KBM-7 (cell line): ENCODE measurements at regions not wholly inside any gene's neighbourhood (a gene's known extent, or its start where the extent isn't known, plus 50 kb on each side); places are given as distances from the start of the nearest gene placed in this dataset.
"Not testable (repeated sequence)": the region's sequence is repeated elsewhere in the genome, so short reads cannot be mapped to it uniquely, and the experiment has no call there.

Experiments
- DNase-seq: peaks from one replicate; pipeline ENCODE4 v3.0.0-alpha.2; 2015
- in situ Hi-C: fragments of 300-500 bp; cut with MboI; formaldehyde crosslinking; loops from 2 replicates; pipeline ENCODE4 v1.14.3; 2020; ENCODE audit warnings: low sequenced_read_pairs, low pct_unique_long_range_greater_than_20kb, mixed read lengths

DNA sequence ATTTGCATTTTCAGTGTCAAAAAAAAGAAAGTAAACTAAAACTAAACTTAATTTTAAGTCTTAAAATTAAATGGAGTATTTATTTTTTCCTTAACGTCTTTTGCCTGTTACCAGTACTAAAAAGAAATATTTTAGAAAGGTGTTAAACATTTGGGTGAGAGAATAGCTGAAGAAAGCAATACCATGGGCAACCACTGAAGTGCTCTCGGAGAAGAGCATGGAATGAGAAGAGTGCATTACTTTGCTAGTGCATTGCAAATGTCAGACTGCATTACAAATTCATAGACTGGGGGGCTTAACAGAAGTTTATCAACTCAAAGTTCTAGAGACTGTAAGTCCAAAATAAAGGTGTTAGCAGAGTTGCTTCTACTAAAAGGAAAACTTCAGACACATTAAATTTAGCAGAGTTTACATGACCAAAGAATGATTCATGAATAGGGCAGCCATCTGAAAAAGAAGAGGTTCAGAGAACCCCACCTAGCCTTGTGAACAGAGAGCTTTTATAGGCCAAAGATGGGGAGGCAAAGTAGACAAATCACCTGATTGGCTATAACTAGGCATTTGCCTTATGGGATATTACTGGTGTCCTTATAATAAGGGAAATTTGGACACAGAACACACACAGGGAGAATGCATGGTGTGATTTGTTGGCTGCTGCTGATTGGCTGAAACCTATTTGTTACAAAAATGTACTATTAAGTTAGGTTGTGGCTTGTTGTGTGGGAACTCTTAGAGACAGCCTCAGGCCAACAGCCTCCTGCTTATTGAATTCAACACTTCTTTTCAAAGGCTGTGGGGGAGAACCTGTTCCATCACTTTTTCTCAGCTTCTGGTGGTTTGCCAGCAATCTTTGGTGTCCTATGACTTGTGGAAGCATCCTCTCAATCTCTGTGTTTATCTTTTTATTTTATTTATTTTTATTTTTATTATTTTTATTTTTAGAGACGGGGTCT lies 106.7 kb upstream of the RREB1 start:
- DNase-seq: no peak
- in situ Hi-C loops: no loop called here

DNA sequence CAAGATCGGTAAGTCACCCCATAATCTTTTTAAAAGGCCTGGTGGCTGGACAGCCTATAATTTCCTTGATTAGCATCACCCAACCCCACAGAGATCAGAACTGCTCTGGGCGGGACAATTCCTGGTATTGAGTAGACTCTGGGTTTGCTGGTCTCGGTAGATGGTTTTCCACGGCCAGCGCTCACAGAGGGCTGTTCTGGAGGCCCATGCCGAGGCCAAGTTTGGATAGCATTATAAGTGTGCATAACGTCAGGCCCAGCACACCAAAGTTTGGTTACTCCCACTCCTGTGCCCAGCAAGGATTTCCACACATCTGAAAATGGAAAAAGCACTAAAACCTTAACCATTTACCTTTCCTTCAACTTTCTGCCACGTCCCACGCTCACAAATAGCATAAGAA lies 104.7 kb upstream of the RREB1 start:
- DNase-seq: no peak
- in situ Hi-C loops: no loop called here

DNA sequence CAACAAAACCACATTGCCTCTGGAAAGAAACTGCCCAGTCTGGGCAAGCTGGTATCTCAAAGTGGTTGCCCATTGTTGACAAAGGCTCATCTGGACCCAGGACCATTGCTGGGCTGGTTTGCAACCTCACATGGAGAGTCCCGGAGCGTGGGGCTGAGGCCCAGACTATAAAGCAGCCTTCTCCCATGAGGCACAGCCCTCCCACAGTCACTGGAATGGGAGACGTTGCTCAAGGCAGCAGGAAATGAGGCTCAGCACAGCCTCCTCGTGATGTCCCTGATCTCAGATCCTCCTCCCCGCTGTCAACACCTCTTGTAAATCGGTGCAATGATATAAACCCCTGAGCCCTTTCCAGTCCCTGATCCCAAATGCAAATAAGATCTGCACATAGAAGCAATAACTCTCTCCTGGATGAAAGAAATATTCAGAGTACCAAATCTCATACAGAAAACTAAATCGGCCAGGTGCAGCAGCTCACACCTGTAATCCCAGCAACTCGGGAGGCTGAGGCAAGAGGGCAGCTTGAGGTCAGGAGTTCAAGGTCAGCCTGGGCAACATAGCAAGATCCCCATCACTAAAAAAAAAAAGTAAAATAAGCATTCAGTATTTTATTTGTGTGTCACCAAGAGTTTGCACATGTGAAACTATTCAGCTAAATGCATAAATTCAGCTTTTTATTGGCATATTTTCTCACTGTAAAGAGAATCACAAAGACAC lies 103.0 kb upstream of the RREB1 start:
- in situ Hi-C loops: no loop called here
- DNase-seq: peak; percentile 77

DNA sequence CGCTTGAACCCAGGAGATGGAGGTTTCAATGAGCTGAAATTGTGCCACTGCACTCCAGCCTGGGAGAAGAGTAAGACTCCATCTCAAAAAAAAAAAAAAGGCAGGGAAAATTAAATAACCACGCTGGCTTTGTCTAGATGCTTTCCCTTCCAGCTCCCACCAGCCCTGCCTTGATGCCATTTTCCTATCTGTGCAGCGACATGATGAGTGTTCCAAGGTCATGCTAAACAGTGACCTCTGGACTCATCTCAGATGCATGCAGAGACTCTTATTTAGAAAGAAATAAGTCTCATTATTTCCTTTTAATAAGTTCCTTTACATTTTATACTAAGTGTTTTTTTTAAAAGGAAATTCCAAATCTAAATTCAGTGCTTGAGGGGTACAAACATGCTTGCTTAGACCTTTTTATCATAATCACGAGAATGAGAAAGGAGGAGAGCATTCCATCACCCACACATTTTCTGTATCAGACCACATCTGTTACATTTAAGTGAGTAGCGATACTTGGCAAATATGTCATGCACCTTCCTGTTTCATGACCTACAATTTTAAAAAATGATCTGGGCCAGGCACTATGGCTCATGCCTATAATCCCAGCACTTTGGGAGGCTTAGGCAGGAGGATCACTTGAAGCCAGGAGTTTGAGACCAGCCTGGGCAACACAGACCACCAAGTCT lies 101.1 kb upstream of the RREB1 start:
- in situ Hi-C loops: no loop called here
- DNase-seq: no peak

DNA sequence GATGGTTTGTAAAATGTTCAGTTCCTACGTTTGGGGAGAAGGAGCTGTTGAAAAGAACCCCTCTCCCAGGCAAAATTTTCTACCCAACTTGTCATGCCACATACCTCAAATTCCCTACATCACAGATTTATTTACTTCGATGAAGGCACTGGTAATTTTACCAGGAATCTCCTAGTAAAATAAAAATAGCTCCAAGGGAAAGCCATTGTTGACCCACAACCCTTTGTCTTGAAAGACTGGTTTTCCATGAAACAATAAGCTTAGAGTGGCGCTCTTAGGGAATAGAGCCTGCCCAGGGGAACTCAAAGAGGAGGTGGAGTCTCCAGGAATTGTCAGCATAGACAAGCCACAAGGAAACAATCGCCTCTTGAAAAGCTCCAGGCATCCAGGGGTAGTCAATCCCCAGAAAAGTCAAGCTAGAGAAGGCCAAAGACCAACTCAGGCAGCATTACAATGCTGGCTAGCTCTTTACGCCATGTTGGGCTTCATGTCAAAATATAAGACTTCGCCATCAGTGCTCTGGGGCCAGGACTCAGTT lies 99.2 kb upstream of the RREB1 start:
- in situ Hi-C loops: no loop called here
- DNase-seq: no peak

DNA sequence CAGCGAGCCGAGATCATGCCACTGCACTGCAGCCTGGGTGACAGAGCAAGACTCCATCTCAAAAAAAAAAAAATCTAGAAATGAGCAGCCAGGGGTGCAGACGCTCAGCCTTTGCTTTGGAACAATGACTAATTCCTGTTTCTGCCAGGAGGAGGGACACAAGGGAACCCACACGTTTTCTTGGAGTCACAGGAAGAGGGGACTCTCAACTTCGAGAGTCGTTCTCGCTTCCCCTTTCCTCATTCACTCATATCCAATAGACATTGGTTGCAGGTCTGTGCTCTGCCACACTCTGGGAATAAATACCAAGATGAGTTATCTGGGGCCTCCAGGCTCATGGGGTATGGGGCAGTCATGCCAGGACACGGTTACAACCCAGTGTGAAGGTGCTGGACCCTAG lies 91.5 kb upstream of the RREB1 start:
- peak; percentile 36 for DNase-seq
- in situ Hi-C loops: no loop called here

DNA sequence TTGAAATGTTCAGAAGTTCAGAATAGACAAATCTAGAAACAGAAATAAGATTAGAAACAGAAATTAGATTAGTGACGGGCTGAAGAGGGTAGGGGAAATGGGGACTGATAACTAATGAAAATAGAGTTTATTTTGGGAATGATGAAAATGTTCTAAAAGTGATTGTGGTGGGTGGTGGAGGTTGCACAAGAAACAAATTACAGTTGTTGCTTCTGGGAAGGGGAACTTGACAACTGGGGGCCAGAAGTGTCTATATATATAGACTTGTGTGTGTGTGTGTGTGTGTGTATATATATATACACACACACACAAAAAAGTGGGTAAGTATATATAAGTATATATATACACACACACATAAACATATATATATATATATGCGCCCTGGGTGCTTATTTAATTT lies 86.5 kb upstream of the RREB1 start:
- in situ Hi-C loops: no loop called here
- no peak for DNase-seq

DNA sequence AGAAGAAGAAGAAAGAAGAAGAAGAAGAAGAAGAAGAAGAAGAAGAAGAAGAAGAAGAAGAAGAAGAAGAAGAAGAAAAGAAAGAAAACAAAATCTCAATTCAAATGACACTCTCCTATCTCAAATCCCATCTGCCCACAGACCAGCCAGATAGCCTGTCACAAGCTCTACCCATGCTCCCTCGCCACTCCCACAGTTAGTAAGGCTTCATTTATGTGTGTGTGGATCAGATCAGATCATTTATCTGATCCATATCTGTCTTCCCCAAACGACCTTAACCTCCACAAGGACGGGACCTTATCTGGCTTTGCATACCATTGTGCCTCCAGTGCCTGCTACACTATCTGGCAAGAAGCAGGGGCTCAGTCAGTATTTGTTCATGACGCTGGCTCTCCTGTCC lies 81.9 kb upstream of the RREB1 start:
- DNase-seq: no peak
- in situ Hi-C loops: no loop called here

DNA sequence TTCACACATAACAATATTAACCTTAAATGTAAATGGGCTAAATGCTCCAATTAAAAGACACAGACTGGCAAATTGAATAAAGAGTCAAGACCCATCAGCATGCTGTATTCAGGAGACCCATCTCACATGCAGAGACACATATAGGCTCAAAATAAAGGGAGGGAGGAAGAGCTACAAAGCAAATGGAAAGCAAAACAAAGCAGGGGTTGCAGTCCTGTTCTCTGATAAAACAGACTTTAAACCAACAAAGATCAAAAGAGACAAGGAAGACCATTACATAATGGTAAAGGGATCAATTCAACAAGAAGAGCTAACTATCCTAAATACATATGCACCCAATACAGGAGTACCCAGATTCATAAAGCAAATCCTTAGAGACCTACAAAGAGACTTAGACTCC lies 78.8 kb upstream of the RREB1 start:
- DNase-seq, in situ Hi-C loops: not testable (repeated sequence)

DNA sequence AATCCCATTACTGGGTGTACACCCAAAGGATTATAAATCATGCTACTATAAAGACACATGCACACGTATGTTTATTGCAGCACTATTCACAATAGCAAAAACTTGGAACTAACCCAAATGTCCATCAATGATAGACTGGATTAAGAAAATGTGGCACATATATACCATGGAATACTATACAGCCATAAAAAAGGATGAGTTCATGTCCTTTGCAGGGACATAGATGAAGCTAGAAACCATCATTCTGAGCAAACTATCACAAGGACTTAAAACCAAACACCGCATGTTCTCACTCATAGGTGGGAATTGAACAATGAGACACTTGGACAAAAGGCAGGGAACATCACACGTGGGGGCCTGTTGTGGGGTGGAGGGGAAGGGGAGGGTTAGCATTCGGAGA lies 76.8 kb upstream of the RREB1 start:
- DNase-seq, in situ Hi-C loops: not testable (repeated sequence)

DNA sequence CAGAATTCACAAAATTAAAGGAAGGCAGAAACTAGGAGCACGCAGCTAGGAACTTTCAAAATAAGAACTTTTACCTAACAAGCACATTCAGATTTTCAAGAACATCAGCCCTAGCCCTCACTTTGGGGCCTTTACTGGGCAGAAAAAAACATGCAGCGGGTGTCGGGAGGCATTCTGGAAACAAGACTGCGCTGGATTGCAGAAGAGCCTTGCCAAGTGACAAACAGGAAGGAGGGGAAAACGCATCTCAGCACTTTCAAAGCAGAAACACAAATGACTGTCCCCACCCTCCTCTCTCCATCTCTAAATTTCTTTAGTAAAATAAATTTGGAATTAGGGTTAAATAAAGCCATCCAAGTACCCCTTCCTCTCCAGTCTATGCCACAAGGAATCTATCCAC lies 74.6 kb upstream of the RREB1 start:
- in situ Hi-C loops: no loop called here
- no peak for DNase-seq

DNA sequence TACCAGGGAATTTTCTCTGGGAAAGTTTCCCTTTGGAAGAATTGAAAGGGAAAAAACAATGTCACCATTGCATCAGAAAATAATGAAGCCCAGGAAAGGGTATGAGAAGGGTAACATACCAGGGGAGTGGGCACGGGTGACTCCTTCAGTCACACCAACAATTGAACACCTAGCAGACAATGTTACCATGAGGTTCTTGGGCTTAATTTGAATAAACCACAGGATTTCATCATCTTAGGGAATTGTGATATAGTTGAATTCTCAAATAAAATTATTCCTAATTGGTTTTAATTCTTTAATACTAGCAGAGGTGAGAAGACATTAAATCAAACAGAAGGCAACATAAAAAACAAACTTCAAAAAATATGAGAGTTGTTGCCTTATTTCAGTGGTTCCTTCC lies 73.7 kb upstream of the RREB1 start:
- in situ Hi-C loops: no loop called here
- no peak for DNase-seq

DNA sequence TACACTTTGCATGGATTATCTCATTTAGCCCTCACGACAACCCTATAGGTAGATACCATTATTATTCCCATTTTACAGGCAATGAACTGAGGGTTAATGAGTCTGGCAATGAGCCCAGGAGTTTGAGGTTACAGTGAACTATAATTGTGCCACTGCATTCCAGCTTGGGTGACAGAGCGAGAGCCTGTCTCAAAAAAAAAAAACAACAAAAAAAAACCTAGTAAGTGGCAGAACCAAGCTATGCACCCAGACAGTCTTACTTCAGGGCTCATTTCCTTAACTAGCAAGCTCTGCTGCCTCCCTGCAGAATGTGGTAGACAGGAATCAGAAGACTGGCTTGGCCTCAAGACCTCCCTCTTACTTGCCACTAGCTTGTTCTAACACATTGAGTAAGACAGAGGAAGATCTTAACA lies 71.9 kb upstream of the RREB1 start:
- peak; percentile 67 for DNase-seq

DNA sequence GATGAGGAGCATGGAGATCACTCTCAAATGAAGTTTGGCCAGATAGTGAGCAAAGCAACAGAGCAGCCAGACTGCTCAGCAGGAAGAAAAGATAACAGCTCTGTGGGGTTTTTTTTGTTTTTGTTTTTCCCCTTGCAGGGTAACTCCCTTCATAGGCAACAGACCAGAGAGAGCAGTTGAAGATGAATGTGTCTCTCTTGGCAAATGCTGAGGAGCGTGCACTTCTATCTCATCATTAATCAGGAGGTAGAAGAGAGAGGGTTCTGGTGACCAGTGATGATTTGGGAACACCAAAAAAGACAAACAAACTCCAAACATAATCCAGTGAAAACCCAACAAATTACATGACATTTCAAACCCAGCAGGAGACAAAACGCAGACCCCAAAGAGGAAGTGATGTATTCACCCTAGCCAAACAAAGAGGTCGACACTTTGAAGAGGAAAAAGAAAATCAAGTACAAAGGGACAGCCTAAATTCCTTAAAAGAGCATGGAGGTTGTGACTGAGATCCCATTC lies 66.2 kb upstream of the RREB1 start:
- in situ Hi-C loops: no loop called here
- peak; percentile 68 for DNase-seq

More for the DNA sequence above, 71.9 kb upstream of the RREB1 start:
- in situ Hi-C loops: no loop called here

DNA sequence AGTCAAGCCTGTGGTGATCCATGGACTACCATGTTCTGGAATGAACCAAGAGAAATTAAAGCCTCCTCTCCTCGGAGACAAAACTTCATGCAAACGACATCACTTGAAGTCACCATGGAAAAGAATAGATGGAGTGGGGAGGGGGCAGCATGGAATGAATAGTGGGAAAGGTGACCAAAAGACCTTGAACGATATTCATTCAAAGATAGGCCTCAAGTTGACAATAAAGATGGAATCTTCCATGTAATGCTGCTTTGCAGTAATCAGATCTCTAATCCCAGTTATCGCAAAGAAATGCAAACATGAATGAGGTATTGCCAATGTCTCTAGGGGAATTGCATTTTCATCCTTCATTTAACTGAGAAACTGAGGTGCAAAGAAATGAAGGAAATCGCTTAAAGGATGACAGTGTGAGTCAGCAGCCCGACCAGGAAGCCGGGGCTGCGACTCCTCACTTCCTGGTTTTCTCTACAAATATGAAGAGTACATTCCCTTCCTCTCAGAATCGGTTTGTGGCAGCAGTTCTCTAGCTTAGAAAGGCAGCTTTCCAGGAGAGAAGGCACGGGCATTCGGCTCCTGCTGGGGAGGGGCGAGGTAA lies 65.6 kb upstream of the RREB1 start:
- in situ Hi-C loops: no loop called here
- DNase-seq: peak; percentile 69

DNA sequence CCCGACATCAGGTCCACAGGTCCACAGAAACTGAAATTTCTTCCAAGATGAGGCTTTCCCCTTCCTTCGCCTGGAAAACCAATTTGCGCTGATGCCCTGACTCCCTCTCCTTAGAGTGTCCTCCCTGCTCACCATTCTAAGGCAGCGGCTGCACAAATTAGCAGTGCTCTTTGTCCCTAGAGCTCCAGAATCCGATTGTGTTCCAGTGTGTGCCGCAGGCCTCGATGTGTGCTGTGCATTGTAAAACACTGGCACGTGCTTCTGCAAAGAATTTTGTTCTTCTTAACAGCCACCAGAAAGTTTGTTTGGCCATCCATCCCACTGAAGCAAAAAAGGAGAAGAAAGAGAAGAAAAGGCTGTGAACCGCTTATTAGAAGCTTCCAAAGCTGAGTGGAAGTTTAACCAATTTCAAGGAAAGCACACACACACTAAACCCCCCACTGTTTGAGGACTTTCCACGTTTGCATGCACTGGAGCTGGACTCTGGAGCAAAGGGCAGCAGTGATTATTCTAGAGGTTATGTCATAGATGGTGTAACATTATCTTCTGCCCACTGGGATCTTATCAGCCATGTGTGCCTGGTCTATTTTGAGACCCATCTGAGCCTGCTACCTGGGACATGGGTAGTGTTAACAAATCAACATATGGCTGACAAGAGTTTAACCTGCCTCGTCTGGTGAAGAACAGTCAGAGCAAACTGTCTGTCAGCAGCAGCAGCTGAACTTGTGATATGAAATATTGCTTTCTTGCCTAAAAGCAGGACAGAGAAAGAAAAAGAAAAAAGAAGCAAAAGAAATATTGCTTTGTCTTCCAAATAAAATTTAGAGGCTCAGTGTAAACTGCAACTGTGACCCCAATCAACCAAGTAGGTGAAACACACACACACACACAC lies 64.9 kb upstream of the RREB1 start:
- in situ Hi-C loops: no loop called here
- DNase-seq: no peak

DNA sequence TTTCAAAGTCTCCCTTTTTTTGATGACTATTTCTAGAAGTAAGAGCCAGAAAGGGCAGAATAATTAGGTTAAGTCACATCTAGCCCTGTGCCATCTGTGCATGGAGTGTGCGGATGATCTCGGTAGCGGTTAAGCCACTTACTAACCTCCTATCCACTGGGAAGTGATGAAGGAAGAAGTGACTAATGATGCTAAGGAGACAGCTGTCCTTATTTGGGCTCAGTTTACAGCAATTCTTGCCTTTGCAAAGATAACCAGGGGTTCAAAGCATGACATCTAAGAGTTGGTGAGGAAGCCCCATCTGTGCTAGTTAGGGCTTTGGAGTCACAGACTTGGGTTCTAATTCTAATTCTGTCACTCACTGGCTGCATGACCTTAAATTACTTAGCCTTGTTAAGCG lies 62.4 kb upstream of the RREB1 start:
- in situ Hi-C loops: no loop called here

DNA sequence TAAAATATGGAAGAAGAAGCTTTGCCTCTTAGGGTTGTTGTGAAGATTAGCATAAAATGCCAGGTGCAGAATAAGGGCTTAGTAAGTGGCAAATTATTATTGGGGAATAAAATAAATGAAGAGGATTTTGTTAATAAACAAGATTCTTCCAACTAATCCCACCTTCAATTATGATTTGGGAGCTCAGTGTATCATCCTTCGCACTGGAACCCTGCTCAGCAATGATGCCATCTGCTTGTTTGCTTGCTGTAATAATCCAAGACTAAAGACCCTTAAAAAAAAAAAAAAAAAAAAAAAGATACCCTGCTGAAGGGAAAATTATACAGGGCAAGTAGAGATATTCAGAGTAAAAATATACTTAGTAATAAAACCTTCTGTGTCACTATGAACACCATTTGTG lies 62.0 kb upstream of the RREB1 start:
- no peak for DNase-seq

More for the DNA sequence above, 62.4 kb upstream of the RREB1 start:
- DNase-seq: no peak

More for the DNA sequence above, 62.0 kb upstream of the RREB1 start:
- in situ Hi-C loops: no loop called here
